H1 (cell line): ENCODE measurements at regions not wholly inside any gene's neighbourhood (a gene's known extent, or its start where the extent isn't known, plus 50 kb on each side); places are given as distances from the start of the nearest gene placed in this dataset.

ENCODE experiments used
- ASH2L ChIP-seq: fragments of 200-600, 300-600 bp; sonication (generic); IDR thresholded peaks from one replicate; pipeline ENCODE4 v1.7.1; 2017; ENCODE audit warnings: low read length
- BRCA1 ChIP-seq: IDR thresholded peaks from 2 replicates; pipeline ENCODE4 v1.6.1; 2012; ENCODE audit warnings: low read depth, low read length, improper control_type of control experiment
- EZH2 ChIP-seq: fragments of 200-600 bp; sonication (generic); IDR thresholded peaks from 2 replicates; pipeline ENCODE4 v1.7.1; 2012; ENCODE audit warnings: low read depth, mild to moderate bottlenecking, moderate library complexity, low read length, inconsistent platforms; ENCODE audit not compliant: severe bottlenecking
- GABPA ChIP-seq: IDR thresholded peaks from 2 replicates; pipeline ENCODE4 v1.6.1; 2011; ENCODE audit warnings: mild to moderate bottlenecking, low read length, moderate library complexity, borderline replicate concordance; ENCODE audit not compliant: insufficient read depth
- MAFK ChIP-seq: IDR thresholded peaks from 2 replicates; pipeline ENCODE4 v1.6.1; 2012; ENCODE audit warnings: low read depth, mild to moderate bottlenecking, improper control_type of control experiment, low read length
- POLR2AphosphoS5 ChIP-seq: IDR thresholded peaks from 2 replicates; pipeline ENCODE4 v1.6.1; 2011; ENCODE audit warnings: low read depth, low read length
- SP1 ChIP-seq: IDR thresholded peaks from 2 replicates; pipeline ENCODE4 v1.6.1; 2011; ENCODE audit warnings: low read depth, low read length
- TCF12 ChIP-seq: IDR thresholded peaks from 2 replicates; pipeline ENCODE4 v1.6.1; 2011; ENCODE audit warnings: low read depth, mild to moderate bottlenecking, low read length
- TF ChIP-seq, protein P1 (sequence below): IDR thresholded peaks from 2 replicates; pipeline ENCODE4 v1.6.1; 2012; ENCODE audit warnings: inconsistent platforms

DNA sequence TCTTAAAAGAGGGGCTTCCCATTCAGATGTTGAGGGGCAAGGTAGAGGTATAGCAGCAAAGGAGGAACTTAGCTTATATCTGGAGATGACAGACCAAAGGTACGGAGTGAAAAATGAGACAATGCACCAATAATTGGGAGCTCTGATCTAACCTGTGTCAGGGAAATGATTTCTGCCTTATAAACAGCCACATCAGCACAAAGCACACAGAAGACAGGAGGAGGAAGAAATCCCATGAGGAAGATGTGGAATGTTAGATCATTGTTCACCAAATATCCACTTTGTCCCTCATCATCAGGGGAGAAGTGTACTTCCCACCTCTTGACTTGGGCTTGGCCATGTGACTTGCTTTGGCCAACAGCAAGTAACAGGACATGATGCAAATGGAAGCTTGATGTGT, 93.7 kb upstream of the WSCD2 start (continued):
- TF ChIP-seq EZH2 (no peak), SP1 (no peak), BRCA1 (no peak), GABPA (no peak), MAFK (no peak), ASH2L (no peak), POLR2AphosphoS5 (no peak), TCF12 (no peak)
- TF ChIP-seq, protein P1, sequence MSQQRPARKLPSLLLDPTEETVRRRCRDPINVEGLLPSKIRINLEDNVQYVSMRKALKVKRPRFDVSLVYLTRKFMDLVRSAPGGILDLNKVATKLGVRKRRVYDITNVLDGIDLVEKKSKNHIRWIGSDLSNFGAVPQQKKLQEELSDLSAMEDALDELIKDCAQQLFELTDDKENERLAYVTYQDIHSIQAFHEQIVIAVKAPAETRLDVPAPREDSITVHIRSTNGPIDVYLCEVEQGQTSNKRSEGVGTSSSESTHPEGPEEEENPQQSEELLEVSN: no peak
- TF ChIP-seq, all 59 proteins: peak for 0
